GM18499 (cell line): ENCODE measurements at regions not wholly inside any gene's neighbourhood (a gene's known extent, or its start where the extent isn't known, plus 50 kb on each side); places are given as distances from the start of the nearest gene placed in this dataset.
A peak's percentile ranks its signal among the peaks of the same experiment; 100 is the strongest.
"Not testable (repeated sequence)": the region's sequence is repeated elsewhere in the genome, so short reads cannot be mapped to it uniquely, and the experiment has no call there.

ENCODE experiments used
- ATAC-seq: cut with Tn5 transposase; IDR thresholded peaks from one replicate; pipeline ENCODE4 v1.9.1; 2021; ENCODE audit warnings: moderate number of reproducible peaks; ENCODE audit not compliant: insufficient read depth, unreplicated experiment

DNA sequence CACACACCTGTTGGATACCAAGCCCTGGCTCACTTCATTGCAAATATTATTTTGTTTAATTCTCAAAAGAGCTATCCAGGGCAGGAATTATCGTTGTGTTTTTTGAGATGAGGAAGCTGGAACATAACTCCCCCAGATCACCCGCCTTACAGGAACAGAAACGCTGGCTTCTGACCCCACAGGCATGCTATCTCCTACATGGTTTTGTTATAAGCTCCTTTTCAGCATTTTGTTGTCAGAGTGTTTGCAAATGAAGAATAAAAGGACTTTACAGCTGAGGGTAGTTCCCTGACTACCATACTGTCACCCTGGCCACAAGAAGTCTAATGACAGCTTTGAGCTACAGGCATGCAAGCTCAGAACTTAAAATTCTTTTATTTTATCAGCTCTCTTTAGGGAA is 62.0 kb upstream of the MRPS9 start:
- no peak for ATAC-seq

DNA sequence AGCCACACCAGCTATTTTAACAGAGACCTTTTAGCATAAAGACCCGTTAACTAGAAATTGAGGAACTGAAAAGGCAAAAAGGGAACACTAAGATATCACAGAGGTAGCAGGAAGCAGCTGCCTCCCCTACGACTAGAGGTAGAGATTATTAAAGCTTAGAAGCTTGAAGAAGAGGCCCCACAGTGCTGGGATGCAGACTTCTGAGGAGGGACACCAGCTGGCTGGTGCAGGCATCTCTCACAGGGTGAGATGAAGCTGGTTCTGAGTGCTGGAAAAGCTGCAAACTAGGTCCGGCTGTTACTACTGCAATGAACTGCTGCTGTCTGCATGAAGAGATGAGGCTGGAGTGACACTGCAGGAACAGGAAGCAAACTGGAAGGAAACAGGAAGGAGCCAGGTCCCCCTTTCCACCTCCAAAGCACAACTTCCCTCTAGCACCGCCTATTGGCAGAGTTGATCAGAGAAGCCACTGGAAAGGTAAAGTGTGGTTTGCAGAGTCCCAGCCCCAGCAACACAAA is 61.2 kb upstream of the MRPS9 start:
- ATAC-seq = peak; percentile 96

DNA sequence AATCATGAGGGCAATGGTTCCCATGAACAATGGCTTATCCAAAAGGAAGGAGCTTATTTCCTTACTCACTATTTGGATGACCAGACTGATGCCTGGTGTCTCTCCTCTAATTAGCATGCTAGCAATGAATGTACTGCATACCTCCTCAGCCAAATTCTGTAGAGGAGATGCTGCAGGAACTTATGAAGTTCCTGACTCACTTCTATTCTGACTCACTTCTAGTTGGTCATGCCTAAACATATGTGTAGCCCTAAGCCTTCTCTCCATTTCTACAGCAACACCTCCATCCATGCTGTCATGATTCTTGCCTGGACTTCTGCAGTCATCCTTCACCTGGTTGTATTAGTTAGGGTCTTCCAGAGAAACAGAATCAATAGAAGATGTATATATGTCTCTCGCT is 59.9 kb upstream of the MRPS9 start:
- no peak for ATAC-seq

DNA sequence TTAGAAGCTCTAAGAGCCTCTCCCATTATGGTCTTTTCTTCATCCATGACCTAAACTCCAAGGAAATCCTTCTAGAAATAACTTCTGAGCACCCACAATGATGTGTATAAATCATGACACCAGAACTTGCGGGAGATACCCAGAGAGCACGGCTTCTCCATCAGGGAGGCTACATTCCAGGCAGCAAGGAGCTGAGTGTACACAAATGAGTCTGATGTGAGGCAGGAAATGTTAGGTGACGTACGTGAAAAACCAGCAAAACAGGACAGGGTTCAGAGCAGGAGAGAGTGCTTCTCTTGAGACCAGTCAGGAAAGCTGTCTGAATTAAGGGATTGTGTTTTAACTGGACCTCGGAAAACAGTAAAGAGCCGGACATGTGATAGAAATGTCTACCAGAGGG is 58.1 kb upstream of the MRPS9 start:
- ATAC-seq = not testable (repeated sequence)

DNA sequence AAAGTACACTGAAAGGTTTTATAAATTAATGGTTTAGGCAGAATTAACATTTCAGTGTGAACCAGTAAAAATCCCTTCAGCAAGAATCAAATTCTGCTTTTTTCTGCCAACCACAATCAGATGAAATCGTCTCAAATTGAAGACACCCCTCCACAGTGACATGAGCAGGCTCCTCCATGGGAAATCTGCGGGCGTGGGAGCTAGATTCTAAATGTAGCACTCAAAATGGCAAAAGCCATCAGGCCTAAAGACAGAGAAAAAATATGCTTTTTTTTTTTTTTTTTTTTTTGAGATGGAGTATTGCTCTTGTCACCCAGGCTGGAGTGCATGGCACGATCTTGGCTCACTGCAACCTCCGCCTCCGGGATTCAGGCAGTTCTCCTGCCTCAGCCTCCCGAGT is 55.8 kb upstream of the MRPS9 start:
- no peak for ATAC-seq
